GM21619 (cell line): ENCODE measurements at regions not wholly inside any gene's neighbourhood (a gene's known extent, or its start where the extent isn't known, plus 50 kb on each side); places are given as distances from the start of the nearest gene placed in this dataset.

Source experiments
- ATAC-seq: cut with Tn5 transposase; IDR thresholded peaks from one replicate; pipeline ENCODE4 v1.9.1; 2021; ENCODE audit not compliant: unreplicated experiment

- ATAC-seq = no peak
These were observed 132.7 kb downstream of the RDH14 start for GRCh38 chr2:18427762-18428161.

GRCh38 chr2:18426174-18426573, 134.3 kb downstream of the RDH14 start:
- ATAC-seq = no peak

- ATAC-seq = no peak
These were observed 135.2 kb downstream of the RDH14 start for GRCh38 chr2:18425210-18425703.

GRCh38 chr2:18423636-18424035, 136.8 kb downstream of the RDH14 start:
- ATAC-seq = no peak

- ATAC-seq = no peak
These were observed 137.9 kb downstream of the RDH14 start for GRCh38 chr2:18422432-18423165.

GRCh38 chr2:18413676-18414396, 146.6 kb downstream of the RDH14 start:
- no peak for ATAC-seq

- no peak for ATAC-seq
These were observed 147.3 kb downstream of the RDH14 start for GRCh38 chr2:18412980-18413675.

GRCh38 chr2:18411626-18412025, 148.8 kb downstream of the RDH14 start:
- ATAC-seq = no peak

- ATAC-seq = no peak
These were observed 149.9 kb downstream of the RDH14 start for GRCh38 chr2:18410543-18410942.

GRCh38 chr2:18408638-18409037, 151.8 kb downstream of the RDH14 start:
- no peak for ATAC-seq

- ATAC-seq = no peak
These were observed 154.2 kb downstream of the RDH14 start for GRCh38 chr2:18406219-18406618.

- ATAC-seq = no peak
These were observed 155.7 kb downstream of the RDH14 start for GRCh38 chr2:18404708-18405107.

GRCh38 chr2:18403921-18404522, 156.4 kb downstream of the RDH14 start:
- ATAC-seq = no peak

- ATAC-seq = no peak
These were observed 157.6 kb downstream of the RDH14 start for GRCh38 chr2:18402831-18403230.

- no peak for ATAC-seq
These were observed 159.0 kb downstream of the RDH14 start for GRCh38 chr2:18401471-18401870.

- ATAC-seq = no peak
These were observed 160.9 kb downstream of the RDH14 start for GRCh38 chr2:18399601-18400000.

- no peak for ATAC-seq
These were observed 161.6 kb downstream of the RDH14 start for GRCh38 chr2:18398833-18399232.

GRCh38 chr2:18396329-18397010, 164.0 kb downstream of the RDH14 start:
- no peak for ATAC-seq

GRCh38 chr2:18395555-18395954, 164.9 kb downstream of the RDH14 start:
- no peak for ATAC-seq

- peak; percentile 81 for ATAC-seq
These were observed 172.8 kb downstream of the RDH14 start for GRCh38 chr2:18387441-18388206.
